SK-N-SH treated with all-trans-retinoic acid at 6 μM for 48 hours (cell line): ENCODE measurements at regions not wholly inside any gene's neighbourhood (a gene's known extent, or its start where the extent isn't known, plus 50 kb on each side); places are given as distances from the start of the nearest gene placed in this dataset.

ENCODE experiments used
- ARNTL ChIP-seq: fragments of 450-650 bp; formaldehyde crosslinking; IDR thresholded peaks from 2 replicates; pipeline ENCODE4 v1.5.0; 2020; ENCODE audit warnings: low read depth, mild to moderate bottlenecking, moderate library complexity, borderline replicate concordance
- ESRRG ChIP-seq: fragments of 250-450 bp; sonication (Bioruptor Pico); IDR thresholded peaks from 2 replicates; pipeline ENCODE4 v1.6.1; 2021; ENCODE audit warnings: mild to moderate bottlenecking
- GLIS3 ChIP-seq: fragments of 250-450 bp; sonication (Bioruptor Pico); IDR thresholded peaks from 2 replicates; pipeline ENCODE4 v1.5.0; 2020; ENCODE audit warnings: mild to moderate bottlenecking, moderate library complexity
- OSR1 ChIP-seq: fragments of 250-450 bp; sonication (Bioruptor Pico); IDR thresholded peaks from 2 replicates; pipeline ENCODE4 v1.8.0; 2022; ENCODE audit warnings: moderate library complexity, mild to moderate bottlenecking, inconsistent platforms
- SNAI2 ChIP-seq: fragments of 250-450 bp; sonication (Bioruptor Pico); IDR thresholded peaks from 2 replicates; pipeline ENCODE4 v1.5.0; 2020; ENCODE audit warnings: mild to moderate bottlenecking, moderate library complexity
- ZFP3 ChIP-seq: fragments of 250-450 bp; sonication (Bioruptor Pico); IDR thresholded peaks from 2 replicates; pipeline ENCODE4 v1.5.0; 2020; ENCODE audit warnings: mild to moderate bottlenecking, moderate library complexity
- ZFP30 ChIP-seq: fragments of 450-650 bp; formaldehyde crosslinking; IDR thresholded peaks from 2 replicates; pipeline ENCODE4 v1.5.0; 2022; ENCODE audit warnings: mild to moderate bottlenecking, moderate library complexity
- ZNF70 ChIP-seq: fragments of 450-650 bp; formaldehyde crosslinking; IDR thresholded peaks from 2 replicates; pipeline ENCODE4 v1.5.0; 2020; ENCODE audit warnings: mild to moderate bottlenecking, moderate library complexity
- ZNF8 ChIP-seq: fragments of 450-650 bp; formaldehyde crosslinking; IDR thresholded peaks from 2 replicates; pipeline ENCODE4 v1.5.0; 2020; ENCODE audit warnings: mild to moderate bottlenecking, moderate library complexity
- TF ChIP-seq, protein P1 (sequence below): fragments of 250-450 bp; sonication (Bioruptor Pico); IDR thresholded peaks from 2 replicates; pipeline ENCODE4 v1.8.0; 2020; ENCODE audit warnings: mild to moderate bottlenecking, moderate library complexity, borderline replicate concordance
- TF ChIP-seq, protein P2 (sequence below): fragments of 250-450 bp; sonication (Bioruptor Pico); IDR thresholded peaks from 2 replicates; pipeline ENCODE4 v1.5.1; 2020; ENCODE audit warnings: low read depth, mild to moderate bottlenecking, moderate library complexity

DNA sequence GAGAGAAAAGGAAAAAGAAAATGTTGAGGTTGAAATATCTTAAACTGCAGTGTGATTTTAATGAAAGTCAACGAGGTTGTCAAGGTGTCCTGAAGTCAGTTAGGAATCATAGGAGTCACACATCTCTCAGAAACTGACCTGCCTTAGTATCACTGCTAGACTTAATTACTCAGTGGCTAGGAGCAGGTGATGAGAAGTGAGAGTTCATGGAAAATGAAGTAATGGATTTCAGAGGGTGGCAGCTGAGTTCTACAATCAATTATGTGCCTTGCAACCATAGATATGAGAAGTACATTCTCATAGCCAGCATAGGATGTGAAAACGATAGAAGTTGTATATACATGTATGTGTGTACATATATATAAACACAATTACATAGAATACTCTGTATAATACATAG lies 1269.7 kb downstream of the FSTL5 start:
- TF ChIP-seq GLIS3 (CRISPR knock-in tag) (no peak), ZNF8 (no peak), ZFP3 (CRISPR knock-in tag) (no peak), SNAI2 (CRISPR knock-in tag) (no peak), ESRRG (CRISPR knock-in tag) (no peak), ARNTL (CRISPR knock-in tag) (no peak), ZNF70 (CRISPR knock-in tag) (no peak), ZFP30 (no peak), OSR1 (no peak)
- TF ChIP-seq, protein P1, sequence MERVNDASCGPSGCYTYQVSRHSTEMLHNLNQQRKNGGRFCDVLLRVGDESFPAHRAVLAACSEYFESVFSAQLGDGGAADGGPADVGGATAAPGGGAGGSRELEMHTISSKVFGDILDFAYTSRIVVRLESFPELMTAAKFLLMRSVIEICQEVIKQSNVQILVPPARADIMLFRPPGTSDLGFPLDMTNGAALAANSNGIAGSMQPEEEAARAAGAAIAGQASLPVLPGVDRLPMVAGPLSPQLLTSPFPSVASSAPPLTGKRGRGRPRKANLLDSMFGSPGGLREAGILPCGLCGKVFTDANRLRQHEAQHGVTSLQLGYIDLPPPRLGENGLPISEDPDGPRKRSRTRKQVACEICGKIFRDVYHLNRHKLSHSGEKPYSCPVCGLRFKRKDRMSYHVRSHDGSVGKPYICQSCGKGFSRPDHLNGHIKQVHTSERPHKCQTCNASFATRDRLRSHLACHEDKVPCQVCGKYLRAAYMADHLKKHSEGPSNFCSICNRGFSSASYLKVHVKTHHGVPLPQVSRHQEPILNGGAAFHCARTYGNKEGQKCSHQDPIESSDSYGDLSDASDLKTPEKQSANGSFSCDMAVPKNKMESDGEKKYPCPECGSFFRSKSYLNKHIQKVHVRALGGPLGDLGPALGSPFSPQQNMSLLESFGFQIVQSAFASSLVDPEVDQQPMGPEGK (CRISPR knock-in tag): no peak
- TF ChIP-seq, protein P2, sequence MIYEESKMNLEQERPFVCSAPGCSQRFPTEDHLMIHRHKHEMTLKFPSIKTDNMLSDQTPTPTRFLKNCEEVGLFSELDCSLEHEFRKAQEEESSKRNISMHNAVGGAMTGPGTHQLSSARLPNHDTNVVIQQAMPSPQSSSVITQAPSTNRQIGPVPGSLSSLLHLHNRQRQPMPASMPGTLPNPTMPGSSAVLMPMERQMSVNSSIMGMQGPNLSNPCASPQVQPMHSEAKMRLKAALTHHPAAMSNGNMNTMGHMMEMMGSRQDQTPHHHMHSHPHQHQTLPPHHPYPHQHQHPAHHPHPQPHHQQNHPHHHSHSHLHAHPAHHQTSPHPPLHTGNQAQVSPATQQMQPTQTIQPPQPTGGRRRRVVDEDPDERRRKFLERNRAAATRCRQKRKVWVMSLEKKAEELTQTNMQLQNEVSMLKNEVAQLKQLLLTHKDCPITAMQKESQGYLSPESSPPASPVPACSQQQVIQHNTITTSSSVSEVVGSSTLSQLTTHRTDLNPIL: no peak
